HG02678 (cell line): ENCODE measurements at regions not wholly inside any gene's neighbourhood (a gene's known extent, or its start where the extent isn't known, plus 50 kb on each side); places are given as distances from the start of the nearest gene placed in this dataset.

Experiments used
- ATAC-seq: cut with Tn5 transposase; IDR thresholded peaks from one replicate; pipeline ENCODE4 v1.9.1; 2021; ENCODE audit warnings: mild to moderate bottlenecking, moderate library complexity; ENCODE audit not compliant: unreplicated experiment

DNA sequence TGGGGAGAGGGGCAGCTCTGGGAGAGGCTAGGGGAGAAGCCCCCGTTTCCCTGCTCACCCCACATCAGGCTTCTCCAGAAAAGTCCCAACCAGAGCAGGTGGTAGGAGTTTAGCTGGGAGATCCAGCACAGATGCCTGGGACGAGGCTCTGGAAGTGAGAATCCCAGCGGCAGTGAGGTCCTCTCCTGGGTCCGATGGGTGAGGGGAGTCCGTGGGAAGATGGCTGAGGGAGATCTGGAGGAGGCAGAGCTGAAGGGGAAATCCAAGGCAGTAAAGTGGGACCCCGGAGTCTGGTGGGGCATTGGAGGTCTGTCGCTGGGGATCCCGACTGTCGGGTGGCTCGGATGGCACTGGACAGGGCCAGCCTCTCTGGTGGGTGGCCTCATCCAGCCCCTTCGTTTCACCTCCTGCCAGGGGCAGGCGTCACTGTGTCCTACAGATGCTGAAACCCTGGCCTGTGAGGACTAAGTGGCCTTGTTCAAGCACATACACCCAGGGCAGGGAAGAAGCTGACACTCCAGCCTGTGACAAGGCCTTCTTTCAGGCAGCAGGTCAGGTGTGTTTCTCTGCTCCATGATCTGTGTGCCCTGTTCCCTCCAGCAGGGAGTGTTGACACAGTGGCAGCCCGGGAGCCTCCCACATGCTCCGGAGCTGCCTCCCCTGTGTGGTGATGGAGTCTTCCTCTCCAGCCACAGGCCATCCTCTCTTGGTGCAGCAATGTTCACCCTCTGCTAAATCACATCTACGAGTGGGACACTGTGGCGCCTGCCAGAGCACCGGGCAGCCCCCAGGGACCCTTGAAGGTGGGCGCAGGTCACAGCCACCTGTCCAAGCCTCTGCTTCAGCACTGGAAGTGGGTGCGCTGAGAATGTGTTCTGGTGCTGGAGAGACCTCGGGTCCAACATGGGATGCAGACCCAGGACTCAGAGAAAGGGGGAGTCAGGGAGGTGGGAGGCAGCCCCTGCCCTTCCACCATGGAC, 850.8 kb downstream of the BRD1 start:
- ATAC-seq = no peak

DNA sequence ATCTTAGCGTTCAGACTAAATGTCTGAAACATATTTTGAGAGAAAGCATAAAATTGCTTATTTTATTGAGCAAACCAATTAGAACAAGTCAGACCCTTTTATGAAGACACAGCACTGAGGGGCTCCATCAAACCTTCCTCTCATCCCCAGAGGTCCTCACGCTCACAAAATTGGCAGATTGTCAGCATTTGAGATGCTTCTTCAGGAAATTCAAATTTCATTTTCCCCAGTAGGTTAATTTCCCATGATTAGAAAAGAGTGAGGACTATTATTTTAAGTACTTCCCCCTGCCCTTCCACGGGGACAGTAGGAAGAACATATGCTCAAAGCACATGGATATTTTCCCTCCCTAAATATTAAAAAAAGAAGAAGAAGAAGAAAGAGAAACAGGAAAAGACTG, 851.8 kb downstream of the BRD1 start:
- no peak for ATAC-seq

DNA sequence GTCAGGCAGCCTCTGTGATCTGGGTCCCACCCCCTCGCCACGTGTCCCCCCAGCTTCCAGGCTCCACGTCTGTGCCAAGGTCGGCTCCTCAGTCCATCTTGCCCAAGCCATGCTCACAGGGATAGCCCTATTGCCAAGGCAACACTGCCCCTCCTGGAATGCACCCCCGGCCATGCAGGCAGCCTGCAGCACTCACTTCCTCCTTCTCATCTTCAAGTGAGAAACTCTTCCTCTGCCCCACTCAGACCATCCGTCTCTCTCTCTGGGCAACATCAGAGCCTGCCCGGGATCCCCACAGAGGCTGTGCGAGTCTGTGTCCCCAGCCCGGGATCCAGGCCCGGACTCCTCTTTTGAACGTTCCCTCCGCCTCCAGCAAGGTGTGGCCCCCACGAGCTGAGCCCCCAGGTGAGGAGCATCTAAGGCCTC, 852.3 kb downstream of the BRD1 start:
- ATAC-seq = no peak

DNA sequence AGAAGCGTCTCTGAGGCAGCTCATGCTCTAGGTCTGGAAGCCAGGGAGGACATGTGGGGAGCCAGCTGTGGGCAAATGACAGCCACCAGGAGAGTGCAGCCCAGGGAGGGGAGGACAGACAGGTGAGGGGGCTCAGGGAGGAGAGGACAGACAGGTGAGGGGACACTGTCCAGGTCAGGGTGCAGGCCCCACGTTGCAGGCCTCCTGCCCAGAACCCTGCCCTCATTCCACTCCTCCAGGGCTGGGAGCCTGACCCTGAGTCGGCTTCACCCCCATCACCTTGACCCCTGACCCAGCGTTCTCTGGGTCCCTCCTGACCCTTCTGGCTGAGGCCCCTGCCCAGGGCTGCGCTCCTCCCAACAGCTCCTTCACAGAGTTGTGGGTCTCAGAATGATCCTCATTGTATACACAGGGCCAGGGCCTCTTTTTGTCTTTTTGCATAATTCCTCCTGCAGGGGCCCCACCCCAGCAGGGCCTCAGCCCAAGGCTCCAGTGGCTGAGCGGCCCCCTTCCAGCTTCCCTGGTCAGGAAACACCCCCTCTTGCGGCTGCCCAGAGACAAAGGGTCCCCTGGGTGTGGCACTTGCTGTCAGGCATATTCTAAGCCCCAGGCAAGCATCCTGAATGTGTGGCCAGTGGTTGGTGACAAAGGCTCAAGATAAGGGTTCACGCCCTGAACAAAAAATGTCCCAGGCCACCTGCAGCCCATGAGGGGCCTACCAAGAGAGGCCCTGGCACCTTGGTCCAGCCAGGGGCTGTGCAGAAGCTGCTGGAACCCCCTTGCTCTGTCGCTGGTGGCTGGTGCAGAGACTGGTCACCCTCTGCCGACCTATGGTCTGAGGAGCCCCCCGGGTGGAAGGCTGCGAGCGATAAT, 853.0 kb downstream of the BRD1 start:
- no peak for ATAC-seq

DNA sequence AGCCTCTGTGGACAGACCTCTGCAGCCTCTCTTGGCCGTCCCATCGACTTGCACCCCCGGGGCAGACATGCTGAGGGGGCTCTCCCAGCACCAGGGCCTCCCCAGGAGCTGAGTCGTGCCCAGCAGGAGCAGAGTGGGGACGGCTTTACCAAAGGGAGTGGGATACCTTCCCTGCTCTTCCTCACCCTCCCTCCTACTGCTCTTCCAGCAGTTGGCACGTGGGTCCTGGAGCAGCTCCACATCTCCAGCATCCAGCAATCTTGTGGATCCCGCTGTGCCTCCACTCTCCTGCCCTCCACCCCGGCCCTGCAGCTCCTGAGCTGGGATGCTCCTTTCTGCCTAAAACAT, 854.0 kb downstream of the BRD1 start:
- no peak for ATAC-seq

DNA sequence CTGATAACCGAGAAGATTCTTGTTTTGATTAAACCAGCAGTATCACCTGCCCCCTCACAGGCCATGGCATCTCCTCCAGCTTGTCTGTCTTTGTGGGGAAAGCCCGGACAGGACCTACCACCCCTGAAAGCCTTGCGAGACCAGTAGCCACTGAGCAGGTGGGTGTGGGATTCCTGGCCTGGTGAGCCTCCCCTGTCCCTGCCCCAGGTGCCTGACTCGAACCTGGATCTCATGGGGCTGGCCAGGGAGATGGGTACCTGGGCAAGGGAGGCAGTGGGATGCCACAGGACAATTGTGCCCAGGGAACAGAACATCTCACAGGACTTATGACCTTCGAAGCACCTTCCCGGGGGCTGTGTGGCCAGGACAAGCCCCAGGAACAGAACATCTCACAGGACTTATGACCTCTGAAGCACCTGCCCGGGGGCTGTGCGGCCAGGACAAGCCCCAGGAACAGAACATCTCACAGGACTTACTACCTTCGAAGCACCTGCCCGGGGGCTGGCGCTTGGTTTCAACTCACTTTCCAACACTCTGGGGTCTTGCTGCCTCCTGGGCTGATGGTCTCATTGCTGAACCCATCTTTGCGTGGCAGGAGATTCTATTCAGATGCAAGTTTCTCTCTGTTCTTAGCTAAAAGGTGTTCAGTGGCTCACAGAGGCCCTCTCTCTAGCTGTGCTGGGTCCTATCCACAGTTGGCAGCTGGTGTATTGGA, 854.5 kb downstream of the BRD1 start:
- no peak for ATAC-seq

DNA sequence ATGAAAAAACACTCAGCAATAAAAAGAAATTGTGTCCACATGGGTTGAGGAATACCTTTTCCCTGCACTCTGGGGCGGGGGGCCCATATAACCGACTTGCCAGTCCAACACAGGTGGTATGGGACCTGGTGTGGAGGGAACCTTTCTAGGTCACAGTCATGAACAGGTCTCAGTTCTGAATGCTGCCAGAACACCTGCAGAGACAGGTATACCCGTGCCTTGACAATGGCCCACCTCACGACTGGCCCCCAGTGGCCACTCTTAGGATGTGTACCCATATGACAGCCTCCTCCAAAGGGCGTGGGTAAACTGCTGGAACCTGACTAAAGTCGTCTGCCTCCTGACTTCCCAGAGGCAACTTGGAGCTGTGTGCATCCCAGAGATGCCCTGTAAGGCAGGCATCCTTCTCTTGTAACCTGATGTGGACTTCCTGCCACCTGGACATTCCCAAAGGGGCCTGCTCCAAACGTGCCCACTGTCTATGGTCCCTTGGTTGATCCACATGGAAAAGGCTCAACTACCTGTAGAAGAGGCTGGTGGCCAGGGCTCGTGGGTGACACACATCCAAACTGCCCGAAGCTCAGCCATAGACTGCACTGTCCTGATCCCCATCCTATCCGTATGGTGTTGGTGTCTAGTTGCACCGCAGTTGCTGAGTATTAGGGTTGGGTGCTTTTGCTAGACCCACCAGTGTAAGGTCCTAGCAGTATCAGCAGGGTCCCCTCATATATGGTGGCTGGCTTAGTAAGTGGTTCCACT, 859.3 kb downstream of the BRD1 start:
- no peak for ATAC-seq

DNA sequence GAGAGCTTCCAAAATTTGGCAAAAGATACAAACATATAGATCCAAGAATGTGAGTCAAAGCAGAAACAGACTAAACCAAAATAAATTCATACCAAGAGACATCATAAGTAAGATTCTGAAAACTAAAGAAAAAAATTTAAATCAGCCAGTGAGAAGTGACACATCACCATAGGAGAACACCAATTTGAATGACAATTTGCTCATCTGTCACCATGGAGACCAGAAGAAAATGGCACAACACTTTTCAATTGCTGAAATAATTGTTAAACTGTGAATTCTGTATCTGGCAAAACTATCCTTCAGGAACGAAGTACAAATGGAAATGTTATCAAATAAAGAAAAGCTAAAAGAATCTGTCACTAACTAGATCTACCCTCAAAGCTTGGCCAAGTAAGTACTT, 864.3 kb downstream of the BRD1 start:
- ATAC-seq = no peak

DNA sequence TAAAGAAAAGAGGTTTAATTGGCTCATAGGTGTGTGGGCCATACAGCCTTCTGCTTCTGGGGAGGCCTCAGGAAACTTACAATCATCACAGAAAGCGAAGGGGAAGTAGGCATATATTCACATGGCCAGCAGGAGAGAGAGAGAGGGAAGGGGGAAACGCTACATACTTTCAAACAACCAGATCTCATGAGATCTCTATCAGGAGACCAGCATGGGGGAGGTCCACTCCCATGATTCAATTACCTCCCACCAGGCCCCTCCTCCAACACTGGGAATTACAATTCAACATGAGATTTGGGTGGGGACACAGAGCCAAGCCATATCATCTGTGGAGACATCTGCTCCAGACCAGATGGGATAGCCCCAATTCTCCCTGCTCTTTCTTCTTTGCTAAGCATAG, 866.0 kb downstream of the BRD1 start:
- ATAC-seq = no peak

DNA sequence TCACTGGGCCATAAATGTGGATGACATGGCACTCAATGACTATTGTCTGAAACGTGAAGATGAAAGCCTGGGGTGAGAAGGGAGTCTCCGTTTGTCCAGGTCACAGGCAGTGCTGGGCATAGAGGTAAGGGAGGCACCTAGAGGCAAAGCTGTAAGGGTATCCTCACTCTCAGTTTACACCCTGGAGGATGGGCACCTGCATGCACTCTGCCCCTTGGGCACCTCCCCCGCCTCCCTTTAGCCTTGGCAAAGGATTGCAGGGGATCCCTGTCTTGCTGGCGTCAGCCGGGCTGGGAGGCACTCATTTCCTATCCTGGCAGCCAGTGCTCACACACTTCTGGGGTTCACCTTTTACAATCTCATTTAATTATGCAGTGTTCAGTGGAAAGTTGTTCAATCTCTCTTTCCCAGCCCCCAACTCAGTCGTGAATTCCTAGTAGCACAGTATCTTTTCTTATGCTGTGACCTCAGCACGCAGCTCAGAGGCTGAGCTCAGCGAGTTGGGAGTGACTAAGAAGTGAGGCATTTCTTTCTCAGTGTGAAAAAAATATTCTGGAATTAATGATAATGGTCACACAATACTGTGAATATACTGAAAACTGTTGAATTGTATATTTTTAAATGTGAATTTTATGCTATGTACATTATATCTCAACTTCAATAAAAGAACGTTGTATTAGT, 866.6 kb downstream of the BRD1 start:
- no peak for ATAC-seq

DNA sequence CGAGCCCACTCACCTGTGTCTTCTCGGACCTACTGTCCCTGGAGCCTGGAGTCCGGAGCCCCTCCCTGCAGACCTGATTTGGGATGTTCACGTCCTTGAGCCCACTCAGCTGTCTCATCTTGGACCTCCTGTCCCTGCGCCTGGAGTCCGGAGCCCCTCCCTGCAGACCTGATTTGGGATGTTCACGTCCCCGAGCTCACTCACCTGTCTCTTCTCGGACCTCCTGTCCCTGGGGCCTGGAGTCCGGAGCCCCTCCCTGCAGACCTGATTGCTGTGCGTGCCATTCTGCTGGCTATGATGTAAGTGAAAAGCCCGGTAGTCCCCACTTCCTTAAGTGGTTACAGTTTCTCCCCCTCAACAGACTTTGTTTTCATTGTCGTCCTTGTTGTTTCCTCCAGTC, 867.1 kb downstream of the BRD1 start:
- no peak for ATAC-seq

DNA sequence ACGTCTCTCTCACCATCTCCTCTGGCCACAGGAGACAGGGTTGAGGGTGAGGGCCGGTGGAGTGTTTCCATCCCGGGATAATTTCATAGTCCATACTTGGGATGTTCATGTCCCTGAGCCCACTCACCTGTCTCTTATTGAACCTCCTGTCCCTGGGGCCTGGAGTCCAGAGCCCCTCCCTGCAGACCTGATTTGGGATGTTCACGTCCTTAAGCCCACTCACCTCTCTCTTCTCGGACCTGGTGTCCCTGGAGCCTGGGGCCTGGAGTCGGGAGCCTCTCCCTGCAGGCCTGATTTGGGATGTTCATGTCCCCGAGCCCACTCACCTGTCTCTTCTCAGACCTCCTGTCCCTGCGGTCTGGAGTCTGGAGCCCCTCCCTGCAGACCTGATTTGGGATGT, 868.2 kb downstream of the BRD1 start:
- no peak for ATAC-seq

DNA sequence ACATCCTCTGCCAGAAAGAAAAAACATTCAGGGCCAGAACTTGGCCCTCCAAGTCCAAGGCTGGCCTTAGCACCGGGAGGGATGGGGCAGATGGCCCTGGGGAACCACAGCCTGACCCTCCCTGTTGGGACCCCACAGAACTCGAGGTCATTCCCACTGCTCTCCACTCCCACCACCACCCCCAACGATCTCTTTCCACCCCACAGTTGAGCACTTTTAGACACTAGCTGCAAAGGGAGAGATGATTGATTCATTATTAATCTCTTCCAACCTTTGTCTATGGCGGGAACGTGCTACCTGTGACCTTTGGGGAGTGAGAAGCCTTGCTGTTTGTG, 869.7 kb downstream of the BRD1 start:
- no peak for ATAC-seq

DNA sequence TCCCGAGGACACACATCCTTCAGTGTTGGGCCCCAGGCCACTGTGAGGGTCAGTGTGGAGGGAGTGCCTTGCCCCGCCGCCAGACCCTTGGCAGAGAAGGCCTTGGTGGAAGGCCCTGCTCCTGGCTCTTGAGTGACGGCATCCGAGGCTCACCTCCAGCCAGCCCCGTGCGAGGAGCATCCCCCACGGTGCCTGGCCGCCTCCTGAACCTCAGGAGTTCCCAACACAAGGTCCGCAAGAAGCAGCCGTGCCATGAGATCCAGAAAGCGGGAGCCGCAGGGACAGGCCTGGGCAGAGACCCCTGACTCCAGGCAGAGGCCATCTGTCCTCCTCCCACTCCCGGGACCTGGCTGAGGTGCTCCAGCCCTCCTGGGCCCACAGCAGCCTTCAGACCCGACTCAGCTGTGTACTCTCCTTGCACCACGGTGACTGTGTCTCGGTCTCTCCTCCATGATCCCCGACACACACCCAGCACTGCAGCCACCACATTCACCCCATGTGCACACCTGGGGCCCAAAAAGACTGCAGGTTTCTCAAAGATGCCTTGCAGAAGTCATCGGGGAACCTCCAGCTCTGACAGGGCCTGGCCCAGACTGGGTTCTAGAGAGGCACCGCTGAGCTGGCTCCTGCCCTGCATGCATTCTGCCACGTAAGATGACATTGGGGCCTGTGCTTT, 870.2 kb downstream of the BRD1 start:
- no peak for ATAC-seq

DNA sequence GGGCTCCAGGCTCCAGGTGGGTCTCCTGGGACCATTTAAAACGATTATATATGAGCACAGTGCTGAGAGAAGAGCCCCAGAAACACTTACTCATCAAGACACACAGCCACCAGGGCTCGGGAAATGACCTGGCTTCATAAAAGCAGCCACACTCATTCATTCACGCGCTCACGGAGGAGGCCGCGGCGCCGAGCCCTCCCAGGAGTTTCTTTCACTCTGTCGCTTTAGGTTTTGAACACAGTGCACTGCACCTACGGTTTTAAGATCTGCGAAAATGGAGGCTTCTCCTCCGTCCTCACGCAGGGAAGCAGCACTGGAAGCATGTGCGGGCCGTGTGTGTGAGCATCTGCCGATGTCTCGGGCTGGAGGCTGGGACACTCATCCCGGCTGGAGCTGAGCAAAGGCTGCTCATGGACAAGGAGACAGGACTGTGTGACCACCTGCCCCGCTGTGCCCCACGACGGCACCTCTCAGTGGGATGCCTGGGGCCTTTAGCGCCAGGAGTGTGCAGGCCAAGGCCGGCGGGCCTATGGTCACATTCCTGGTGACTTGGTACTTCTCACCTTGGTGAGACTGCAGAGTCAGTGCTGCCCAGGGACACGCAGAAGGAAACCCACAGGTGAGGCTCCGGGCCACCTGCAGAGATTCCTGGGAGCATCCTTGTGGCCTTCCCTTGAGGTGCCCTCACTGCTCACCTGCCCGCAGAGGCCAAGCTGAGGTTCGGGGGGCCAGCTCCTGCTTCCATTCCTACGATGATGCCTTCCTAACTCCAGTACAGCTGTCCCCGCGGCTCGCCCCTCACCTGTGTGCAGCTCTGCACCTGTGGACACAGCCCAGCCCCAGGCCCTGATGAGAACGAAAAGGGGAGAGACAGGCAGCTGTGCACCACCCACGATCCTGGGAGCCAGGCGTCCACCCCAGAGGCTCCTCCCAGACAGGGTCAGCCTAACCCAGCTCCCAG, 872.0 kb downstream of the BRD1 start:
- no peak for ATAC-seq

DNA sequence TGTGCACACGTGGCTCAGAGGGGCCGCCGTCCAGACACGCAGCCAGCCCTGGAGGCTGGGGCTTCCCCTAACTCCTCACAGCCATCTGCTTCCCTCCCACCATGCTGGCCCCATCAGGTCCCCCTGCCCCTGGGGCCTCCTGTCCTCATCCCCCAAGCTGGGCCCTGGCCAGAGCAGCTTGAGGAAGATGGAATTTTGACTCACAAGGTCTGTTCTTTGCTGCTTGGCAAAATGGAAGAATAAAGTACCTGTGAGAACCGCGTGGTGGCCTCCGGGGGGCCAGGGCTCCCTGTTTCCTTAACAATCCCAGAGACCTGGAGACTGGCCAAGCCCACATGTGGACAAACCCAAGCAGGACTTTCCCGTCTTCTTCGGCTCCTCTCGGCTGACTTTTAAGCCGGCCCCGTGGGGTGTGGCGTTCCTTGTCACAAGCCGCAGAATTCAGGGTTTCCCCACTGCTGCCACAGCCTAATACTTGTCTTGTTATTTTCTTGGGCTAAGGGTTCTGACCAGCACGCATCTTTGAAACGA, 872.8 kb downstream of the BRD1 start:
- ATAC-seq = no peak

DNA sequence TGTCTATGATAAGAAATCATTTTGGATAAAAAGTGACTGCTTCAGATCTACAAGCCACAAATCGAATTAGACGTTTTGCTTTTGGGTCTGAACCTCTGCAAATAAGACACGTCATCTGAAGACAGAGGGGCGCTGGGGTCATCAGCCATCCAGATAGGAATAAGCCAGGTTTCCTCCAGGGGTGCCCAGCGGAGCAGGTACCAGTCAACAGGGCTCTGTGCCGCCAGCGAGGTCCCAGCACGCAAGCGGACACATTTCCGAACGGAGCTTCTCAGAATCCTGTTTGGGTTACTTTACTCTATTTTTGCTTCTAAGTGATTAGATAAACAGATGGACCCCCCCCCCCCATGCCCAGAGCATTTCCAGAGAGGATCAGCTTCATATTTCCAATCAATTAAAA, 873.8 kb downstream of the BRD1 start:
- ATAC-seq = no peak

DNA sequence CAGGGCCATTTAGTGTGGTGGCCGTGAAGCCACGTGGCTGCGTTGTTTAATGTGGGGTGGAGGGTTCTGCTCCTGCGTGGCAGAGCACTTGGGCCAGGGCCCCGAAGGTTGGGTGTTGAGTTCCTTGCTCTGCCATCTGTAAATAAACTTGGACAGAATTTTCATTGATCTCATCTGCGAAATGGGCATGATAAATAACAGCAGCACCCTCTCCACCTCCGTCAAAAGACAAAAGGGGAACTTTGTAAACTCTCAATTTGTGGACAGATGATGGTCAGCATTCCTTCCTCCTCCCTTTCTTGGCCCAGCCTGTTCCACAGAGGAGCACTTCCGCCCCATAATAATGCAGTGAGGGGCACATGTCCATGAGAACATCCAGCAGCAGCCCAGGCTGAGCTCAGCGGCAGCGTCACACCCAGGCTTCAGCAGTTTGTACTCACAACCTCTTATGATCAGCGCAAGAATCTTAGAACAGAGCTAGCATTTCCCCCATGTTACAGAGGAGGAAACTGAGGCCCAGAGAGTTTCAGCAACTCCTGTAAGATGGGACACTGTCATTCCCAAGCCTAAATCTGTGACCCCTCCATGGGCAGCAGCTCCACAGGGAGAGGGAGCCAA, 874.5 kb downstream of the BRD1 start:
- ATAC-seq = no peak
